SK-N-SH treated with all-trans-retinoic acid at 6 μM for 48 hours (cell line): ENCODE measurements at regions not wholly inside any gene's neighbourhood (a gene's known extent, or its start where the extent isn't known, plus 50 kb on each side); places are given as distances from the start of the nearest gene placed in this dataset.

Experiments
- ARNTL ChIP-seq: fragments of 450-650 bp; formaldehyde crosslinking; IDR thresholded peaks from 2 replicates; pipeline ENCODE4 v1.5.0; 2020; ENCODE audit warnings: low read depth, mild to moderate bottlenecking, moderate library complexity, borderline replicate concordance
- BACH2 ChIP-seq: fragments of 250-450 bp; sonication (Bioruptor Pico); IDR thresholded peaks from 2 replicates; pipeline ENCODE4 v1.9.0; 2021; ENCODE audit warnings: mild to moderate bottlenecking, borderline replicate concordance
- CSRNP3 ChIP-seq: fragments of 250-450 bp; sonication (Bioruptor Pico); IDR thresholded peaks from 2 replicates; pipeline ENCODE4 v1.5.1; 2021; ENCODE audit warnings: mild to moderate bottlenecking, moderate library complexity
- GLIS3 ChIP-seq: fragments of 250-450 bp; sonication (Bioruptor Pico); IDR thresholded peaks from 2 replicates; pipeline ENCODE4 v1.5.0; 2020; ENCODE audit warnings: mild to moderate bottlenecking, moderate library complexity
- OSR1 ChIP-seq: fragments of 250-450 bp; sonication (Bioruptor Pico); IDR thresholded peaks from 2 replicates; pipeline ENCODE4 v1.8.0; 2022; ENCODE audit warnings: moderate library complexity, mild to moderate bottlenecking, inconsistent platforms
- PPARA ChIP-seq: fragments of 250-450 bp; sonication (Bioruptor Pico); IDR thresholded peaks from 2 replicates; pipeline ENCODE4 v1.5.0; 2020; ENCODE audit warnings: mild to moderate bottlenecking, borderline replicate concordance
- RARB ChIP-seq: fragments of 250-450 bp; sonication (Bioruptor Pico); IDR thresholded peaks from 2 replicates; pipeline ENCODE4 v1.8.0; 2021; ENCODE audit warnings: mild to moderate bottlenecking, moderate library complexity
- SNAI2 ChIP-seq: fragments of 250-450 bp; sonication (Bioruptor Pico); IDR thresholded peaks from 2 replicates; pipeline ENCODE4 v1.5.0; 2020; ENCODE audit warnings: mild to moderate bottlenecking, moderate library complexity
- ZC3H10 ChIP-seq: fragments of 250-450 bp; sonication (Bioruptor Pico); IDR thresholded peaks from 2 replicates; pipeline ENCODE4 v1.5.1; 2021; ENCODE audit warnings: mild to moderate bottlenecking, moderate library complexity
- ZFP3 ChIP-seq: fragments of 250-450 bp; sonication (Bioruptor Pico); IDR thresholded peaks from 2 replicates; pipeline ENCODE4 v1.5.0; 2020; ENCODE audit warnings: mild to moderate bottlenecking, moderate library complexity
- ZNF565 ChIP-seq: fragments of 450-650 bp; formaldehyde crosslinking; conservative IDR thresholded peaks from 2 replicates; pipeline ENCODE4 v1.5.0; 2020; ENCODE audit warnings: low read depth, mild to moderate bottlenecking, moderate library complexity
- TF ChIP-seq, protein P1 (sequence below): fragments of 250-450 bp; sonication (Bioruptor Pico); IDR thresholded peaks from 2 replicates; pipeline ENCODE4 v1.8.0; 2020; ENCODE audit warnings: mild to moderate bottlenecking, moderate library complexity, borderline replicate concordance
- TF ChIP-seq, protein P2 (sequence below): fragments of 250-450 bp; sonication (Bioruptor Pico); IDR thresholded peaks from 2 replicates; pipeline ENCODE4 v1.5.1; 2020; ENCODE audit warnings: low read depth, mild to moderate bottlenecking, moderate library complexity

- TF ChIP-seq OSR1 (CRISPR knock-in tag) (no peak), ARNTL (CRISPR knock-in tag) (no peak), RARB (CRISPR knock-in tag) (no peak), GLIS3 (CRISPR knock-in tag) (no peak), ZC3H10 (CRISPR knock-in tag) (no peak), BACH2 (CRISPR knock-in tag) (no peak), PPARA (CRISPR knock-in tag) (no peak), SNAI2 (CRISPR knock-in tag) (no peak), CSRNP3 (CRISPR knock-in tag) (no peak), ZNF565 (CRISPR knock-in tag) (no peak), ZFP3 (no peak)
- TF ChIP-seq, protein P1, sequence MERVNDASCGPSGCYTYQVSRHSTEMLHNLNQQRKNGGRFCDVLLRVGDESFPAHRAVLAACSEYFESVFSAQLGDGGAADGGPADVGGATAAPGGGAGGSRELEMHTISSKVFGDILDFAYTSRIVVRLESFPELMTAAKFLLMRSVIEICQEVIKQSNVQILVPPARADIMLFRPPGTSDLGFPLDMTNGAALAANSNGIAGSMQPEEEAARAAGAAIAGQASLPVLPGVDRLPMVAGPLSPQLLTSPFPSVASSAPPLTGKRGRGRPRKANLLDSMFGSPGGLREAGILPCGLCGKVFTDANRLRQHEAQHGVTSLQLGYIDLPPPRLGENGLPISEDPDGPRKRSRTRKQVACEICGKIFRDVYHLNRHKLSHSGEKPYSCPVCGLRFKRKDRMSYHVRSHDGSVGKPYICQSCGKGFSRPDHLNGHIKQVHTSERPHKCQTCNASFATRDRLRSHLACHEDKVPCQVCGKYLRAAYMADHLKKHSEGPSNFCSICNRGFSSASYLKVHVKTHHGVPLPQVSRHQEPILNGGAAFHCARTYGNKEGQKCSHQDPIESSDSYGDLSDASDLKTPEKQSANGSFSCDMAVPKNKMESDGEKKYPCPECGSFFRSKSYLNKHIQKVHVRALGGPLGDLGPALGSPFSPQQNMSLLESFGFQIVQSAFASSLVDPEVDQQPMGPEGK (CRISPR knock-in tag) = no peak
- TF ChIP-seq, protein P2, sequence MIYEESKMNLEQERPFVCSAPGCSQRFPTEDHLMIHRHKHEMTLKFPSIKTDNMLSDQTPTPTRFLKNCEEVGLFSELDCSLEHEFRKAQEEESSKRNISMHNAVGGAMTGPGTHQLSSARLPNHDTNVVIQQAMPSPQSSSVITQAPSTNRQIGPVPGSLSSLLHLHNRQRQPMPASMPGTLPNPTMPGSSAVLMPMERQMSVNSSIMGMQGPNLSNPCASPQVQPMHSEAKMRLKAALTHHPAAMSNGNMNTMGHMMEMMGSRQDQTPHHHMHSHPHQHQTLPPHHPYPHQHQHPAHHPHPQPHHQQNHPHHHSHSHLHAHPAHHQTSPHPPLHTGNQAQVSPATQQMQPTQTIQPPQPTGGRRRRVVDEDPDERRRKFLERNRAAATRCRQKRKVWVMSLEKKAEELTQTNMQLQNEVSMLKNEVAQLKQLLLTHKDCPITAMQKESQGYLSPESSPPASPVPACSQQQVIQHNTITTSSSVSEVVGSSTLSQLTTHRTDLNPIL (CRISPR knock-in tag) = no peak
These were observed 59.2 kb upstream of the CLINT1 start for GRCh38 chr5:157917899-157918809.
